ENCODE measurements at regions not wholly inside any gene's neighbourhood (a gene's known extent, or its start where the extent isn't known, plus 50 kb on each side); places are given as distances from the start of the nearest gene placed in this dataset.
"Not testable (repeated sequence)": the region's sequence is repeated elsewhere in the genome, so short reads cannot be mapped to it uniquely, and the experiment has no call there.

GRCh38 chr1:116851189-116851588 is 58.5 kb upstream of the PTGFRN start:
- not testable (repeated sequence) for DNase-seq

GRCh38 chr1:116851846-116852245 is 57.9 kb upstream of the PTGFRN start:
- DNase-seq: no peak

- no peak for DNase-seq
Observed at GRCh38 chr1:116852367-116852766, 57.3 kb upstream of the PTGFRN start.

- no peak for DNase-seq
Observed at GRCh38 chr1:116852910-116853309, 56.8 kb upstream of the PTGFRN start.

GRCh38 chr1:116853680-116854402 is 55.9 kb upstream of the PTGFRN start:
- DNase-seq: no peak

GRCh38 chr1:116854403-116854690 is 55.4 kb upstream of the PTGFRN start:
- DNase-seq: no peak

- no peak for DNase-seq
Observed at GRCh38 chr1:116854716-116855115, 55.0 kb upstream of the PTGFRN start.

- peak; percentile 75 for DNase-seq
Observed at GRCh38 chr1:116855191-116855619, 54.5 kb upstream of the PTGFRN start.

- DNase-seq: no peak
Observed at GRCh38 chr1:116855773-116856201, 53.9 kb upstream of the PTGFRN start.

GRCh38 chr1:116856312-116856711 is 53.4 kb upstream of the PTGFRN start:
- DNase-seq: no peak

- DNase-seq: no peak
Observed at GRCh38 chr1:116857092-116857491, 52.6 kb upstream of the PTGFRN start.

Data from muscle of arm (tissue), 1 donor.